ENCODE measurements at regions not wholly inside any gene's neighbourhood (a gene's known extent, or its start where the extent isn't known, plus 50 kb on each side); places are given as distances from the start of the nearest gene placed in this dataset.

- TF ChIP-seq SP1 (IDR thresholded peaks at IDR 0.05) (no peak), REST (IDR thresholded peaks at IDR 0.05) (no peak), ATF3 (IDR thresholded peaks at IDR 0.05) (no peak), FOXA1 (IDR thresholded peaks at IDR 0.05) (no peak), HNF4G (IDR thresholded peaks at IDR 0.05) (no peak), ZBTB33 (IDR thresholded peaks at IDR 0.05) (no peak), GABPA (IDR thresholded peaks at IDR 0.05 in 1 of 2, conservative IDR thresholded peaks at IDR 0.05 in 1 of 2) (no peak), TAF1 (conservative IDR thresholded peaks at IDR 0.05) (no peak), CTCF (IDR thresholded peaks at IDR 0.05; ENCODE audit: low read depth, low read length, missing input control) (no peak), NR2F2 (IDR thresholded peaks at IDR 0.05) (no peak), RAD21 (IDR thresholded peaks at IDR 0.05) (no peak), HNF4A (conservative IDR thresholded peaks at IDR 0.05) (no peak), FOXA2 (IDR thresholded peaks at IDR 0.05) (no peak), RXRA (IDR thresholded peaks at IDR 0.05) (no peak), JUND (IDR thresholded peaks at IDR 0.05) (no peak), MAX (IDR thresholded peaks at IDR 0.05) (no peak), YY1 (IDR thresholded peaks at IDR 0.05) (no peak), EGR1 (IDR thresholded peaks at IDR 0.05; ENCODE audit: low read depth in 2 of 2) (no peak)
- no peaks in the 10 kb centered on the region for H3K9me3 ChIP-seq (ENCODE audit: control insufficient read depth in 4 of 4, low read length in 3 of 4)
- no peak overlapping the region for H3K9ac ChIP-seq (ENCODE audit: low read depth in 1 of 2, low read length in 2 of 2)
- H3K27ac ChIP-seq (ENCODE audit: low read depth in 1 of 2, low read length in 2 of 2) = no peak overlapping the region
- DNase-seq (ENCODE audit: low spot score) = no peak
- no peaks in the 10 kb centered on the region for H3K27me3 ChIP-seq (ENCODE audit: control insufficient read depth in 4 of 4, insufficient read depth in 4 of 4, low read length in 3 of 4)
- no peaks in the 10 kb centered on the region for H3K36me3 ChIP-seq (ENCODE audit: control insufficient read depth in 4 of 4, insufficient read depth in 3 of 4, low read depth in 1 of 4, low read length in 3 of 4)
- H3K4me1 ChIP-seq (ENCODE audit: control insufficient read depth in 4 of 4, insufficient read depth in 4 of 4, low read length in 3 of 4) = no peaks in the 10 kb centered on the region
- 77% methylated on average over 1 of the region's 1 CpG for WGBS
- H3K4me3 ChIP-seq (ENCODE audit: low read depth in 1 of 3, low read length in 3 of 3) = no peak overlapping the region
Observed at GRCh38 chr11:97567801-97568200, 1178.0 kb downstream of the JRKL start.
